Embryonic facial prominence (tissue), 1 donor: ENCODE measurements at regions not wholly inside any gene's neighbourhood (a gene's known extent, or its start where the extent isn't known, plus 50 kb on each side); places are given as distances from the start of the nearest gene placed in this dataset.
"Not testable (repeated sequence)": the region's sequence is repeated elsewhere in the genome, so short reads cannot be mapped to it uniquely, and the experiment has no call there.

Experiments used
- DNase-seq: peaks from one replicate; pipeline ENCODE4 v3.0.0-alpha.2; 2016; ENCODE audit errors: extremely low spot score

DNA sequence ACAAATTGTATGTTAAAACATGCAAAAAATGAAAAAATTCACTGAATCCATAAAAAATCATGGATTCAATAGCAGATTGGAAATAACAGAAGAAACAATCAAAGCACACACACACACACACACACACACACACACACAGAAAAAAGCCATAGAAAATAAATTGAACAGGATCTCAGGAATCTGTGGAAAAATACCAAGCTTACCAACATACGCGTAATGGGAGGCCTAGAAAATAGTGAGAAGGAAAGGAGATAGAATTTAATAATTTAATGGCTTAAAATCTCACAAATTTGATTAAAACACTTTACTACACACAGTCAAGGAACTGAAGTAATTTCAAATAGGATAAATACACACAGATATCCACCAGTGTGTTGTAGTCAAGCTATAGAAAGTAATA is 1671.5 kb upstream of the PIK3C3 start:
- no peak for DNase-seq

DNA sequence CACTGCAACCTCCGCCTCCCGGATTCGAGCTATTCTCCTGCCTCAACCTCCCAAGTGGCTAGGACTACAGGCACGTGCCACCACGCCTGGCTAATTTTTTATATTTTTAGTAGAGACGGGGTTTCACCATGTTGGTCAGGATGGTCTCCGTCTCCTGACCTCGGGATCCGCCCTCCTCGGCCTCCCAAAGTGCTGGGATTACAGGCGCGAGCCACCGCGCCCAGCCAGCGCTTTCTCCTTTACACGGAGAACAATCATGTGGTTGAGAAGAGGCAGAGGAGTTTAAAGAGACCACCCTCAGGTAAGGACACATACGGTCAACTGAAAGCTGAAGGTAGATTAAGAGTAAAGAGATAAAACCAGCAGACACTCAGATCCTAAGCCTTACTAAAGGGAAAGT is 1673.7 kb upstream of the PIK3C3 start:
- DNase-seq, result not testable (repeated sequence)

DNA sequence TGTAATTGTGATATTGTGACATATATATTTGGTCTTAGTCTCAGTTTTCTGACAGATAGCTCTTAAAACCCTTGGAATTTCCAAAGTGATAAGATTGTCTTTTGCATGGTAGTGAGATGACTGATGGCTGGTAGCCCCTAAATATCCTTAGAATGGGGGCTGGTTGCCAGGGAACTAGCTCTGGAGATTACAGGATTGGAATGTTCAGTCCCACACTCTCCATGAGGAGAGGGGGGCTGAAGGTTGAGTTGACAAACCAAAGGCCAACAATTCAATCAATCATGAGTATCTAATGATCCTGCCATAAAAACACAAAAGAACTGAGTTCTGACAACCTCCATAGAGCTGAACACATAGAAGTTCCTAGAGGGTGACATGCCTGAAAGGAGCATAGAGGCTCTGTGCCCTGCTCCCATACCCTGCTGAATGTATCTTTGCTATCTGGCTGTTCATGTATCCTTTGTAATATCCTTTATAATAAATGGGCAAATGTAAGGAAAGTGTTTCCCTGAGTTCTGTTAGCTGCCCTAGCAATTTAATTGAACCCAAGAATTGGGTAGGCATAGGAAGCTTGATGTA is 1680.3 kb upstream of the PIK3C3 start:
- no peak for DNase-seq

DNA sequence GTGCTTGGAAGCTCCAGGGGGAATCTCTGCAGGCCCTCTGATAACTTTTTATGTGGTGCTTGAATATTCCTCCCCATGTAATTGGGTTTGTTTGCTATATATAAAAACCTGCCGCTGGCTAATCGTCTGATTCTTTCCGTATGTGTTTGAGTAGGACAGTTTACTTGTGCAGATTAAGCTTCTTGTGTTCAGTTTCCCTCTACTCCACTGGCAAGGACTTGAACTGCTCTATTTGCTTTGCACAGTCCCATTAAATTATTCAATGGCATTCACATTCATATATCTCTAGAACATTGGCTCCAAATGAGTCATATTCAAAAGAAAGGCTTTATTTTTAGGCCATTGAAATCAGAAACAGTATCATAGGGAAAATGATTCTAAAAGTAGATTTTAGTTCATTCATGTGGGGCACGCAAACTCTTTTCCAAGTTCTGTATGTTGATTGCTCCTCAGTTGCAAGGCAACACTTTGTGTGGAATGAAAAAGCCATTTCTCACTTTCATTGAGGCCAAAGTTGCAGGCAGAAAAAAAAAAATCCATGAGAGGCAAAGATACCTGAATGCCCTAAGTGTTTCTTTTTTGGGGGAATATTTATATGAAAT is 1682.3 kb upstream of the PIK3C3 start:
- no peak for DNase-seq

DNA sequence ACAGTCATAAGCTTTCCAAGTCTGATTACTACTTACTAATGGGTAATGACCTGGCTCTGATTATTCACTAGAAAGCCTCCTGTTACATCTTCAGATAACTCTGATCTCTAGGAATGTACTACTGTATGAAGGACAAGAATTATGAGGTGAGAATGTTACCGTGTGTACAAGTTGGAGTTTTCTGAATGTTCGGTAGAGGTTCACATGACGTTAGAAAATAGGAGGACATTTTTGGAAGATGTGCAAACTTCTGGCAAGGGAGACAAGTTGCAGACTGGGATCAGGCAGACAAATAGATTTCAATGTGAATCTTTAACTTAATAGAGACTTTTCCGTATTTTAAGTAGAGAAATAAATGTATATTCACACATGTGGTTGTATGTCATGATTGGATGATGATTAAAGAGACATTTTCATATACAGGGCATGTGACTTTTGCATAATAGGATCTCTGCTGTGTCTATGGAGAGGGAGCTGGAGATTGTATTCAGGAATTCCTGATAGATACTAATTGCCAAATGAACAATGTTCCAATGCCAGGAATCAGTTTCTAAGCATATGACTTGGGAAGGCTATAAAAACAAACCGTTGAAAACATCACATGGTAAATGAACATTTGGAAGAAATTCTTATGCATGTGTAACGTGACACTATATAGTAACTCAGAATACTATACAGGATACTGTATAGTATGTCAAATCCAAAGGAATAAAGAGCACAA is 1695.8 kb upstream of the PIK3C3 start:
- no peak for DNase-seq

DNA sequence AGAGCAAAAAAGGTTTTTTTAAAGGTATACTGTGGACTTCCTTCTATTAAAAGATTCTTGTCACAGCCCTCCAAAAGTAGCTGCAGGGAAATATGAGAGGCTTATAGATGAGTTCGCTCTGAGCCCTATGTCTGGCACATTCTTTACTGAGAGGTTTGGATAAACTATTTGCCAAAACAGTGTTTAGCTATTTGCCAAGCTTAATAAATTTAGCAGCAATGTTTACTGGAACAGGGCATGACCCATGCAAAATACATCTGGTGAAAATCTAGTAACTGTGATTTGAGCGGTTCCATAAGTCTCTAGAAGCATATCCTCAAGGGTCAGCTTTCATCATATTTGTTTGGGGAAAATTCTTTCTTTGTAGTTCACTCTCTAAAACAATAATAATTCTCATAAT is 1696.7 kb upstream of the PIK3C3 start:
- DNase-seq, result no peak

DNA sequence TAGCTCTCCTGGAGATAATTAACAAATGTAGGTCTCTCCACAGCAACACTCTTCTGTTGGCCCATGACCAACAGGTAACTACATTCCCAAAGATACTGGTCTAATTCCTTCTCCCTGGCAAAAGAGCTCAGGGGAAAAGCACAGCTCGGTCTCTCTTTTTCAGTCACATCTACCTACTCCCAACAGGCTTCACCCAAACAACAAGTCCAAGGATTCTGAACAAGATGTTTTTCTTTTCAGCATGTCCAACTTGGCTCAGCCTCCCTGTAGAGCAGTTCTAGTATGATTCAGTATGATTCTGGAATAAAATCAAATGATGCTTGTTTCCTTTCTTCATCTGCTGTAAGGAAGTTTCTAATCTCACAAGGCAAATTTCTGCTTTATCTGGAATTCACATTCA is 1704.8 kb upstream of the PIK3C3 start:
- no peak for DNase-seq

DNA sequence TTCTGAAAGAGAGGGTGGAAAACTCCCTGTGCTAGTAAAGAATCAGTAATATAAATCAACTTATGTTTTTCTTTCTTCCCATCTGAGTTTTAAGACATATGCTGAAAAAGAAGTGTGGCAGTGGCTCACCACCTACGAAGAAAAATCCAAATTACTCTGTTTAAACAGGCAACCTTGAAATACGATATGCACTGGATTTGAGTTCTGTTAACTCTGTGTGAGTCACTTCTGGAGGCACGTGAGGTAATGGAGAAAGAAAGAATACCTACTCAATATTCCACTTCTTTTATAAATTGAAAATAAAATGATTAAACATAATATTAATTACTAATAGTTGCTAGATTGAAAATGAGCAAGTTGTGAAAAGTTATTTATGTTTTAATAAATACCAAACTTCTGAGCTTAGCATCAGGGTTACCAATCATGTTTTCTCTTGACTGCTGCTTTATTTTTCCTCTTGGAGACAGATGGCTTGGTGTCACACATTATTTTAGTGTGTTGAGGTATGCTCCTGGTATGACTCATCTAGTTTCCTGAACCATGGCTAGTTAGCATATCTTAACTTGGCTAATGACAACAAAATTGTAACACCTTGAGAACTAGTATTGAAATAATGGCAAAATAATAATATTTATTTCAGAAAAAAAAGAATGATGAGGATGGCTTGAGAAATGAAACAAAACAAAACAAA is 1705.5 kb upstream of the PIK3C3 start:
- no peak for DNase-seq

DNA sequence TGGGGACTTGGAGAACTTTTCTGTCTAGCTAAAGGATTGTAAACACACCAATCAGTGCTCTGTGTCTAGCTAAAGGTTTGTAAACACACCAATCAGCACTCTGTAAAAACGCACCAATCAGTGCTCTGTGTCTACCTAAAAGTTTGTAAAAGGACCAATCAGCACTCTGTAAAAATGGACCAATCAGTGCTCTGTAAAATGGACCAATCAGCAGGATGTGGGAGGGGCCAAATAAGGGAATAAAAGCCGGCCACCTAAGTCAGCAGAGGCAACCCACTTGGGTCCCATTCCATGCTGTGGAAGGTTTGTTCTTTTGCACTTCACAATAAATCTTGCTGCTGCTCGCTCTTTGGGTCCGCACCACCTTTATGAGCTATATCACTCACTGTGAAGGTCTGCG is 1709.4 kb upstream of the PIK3C3 start:
- not testable (repeated sequence) for DNase-seq

DNA sequence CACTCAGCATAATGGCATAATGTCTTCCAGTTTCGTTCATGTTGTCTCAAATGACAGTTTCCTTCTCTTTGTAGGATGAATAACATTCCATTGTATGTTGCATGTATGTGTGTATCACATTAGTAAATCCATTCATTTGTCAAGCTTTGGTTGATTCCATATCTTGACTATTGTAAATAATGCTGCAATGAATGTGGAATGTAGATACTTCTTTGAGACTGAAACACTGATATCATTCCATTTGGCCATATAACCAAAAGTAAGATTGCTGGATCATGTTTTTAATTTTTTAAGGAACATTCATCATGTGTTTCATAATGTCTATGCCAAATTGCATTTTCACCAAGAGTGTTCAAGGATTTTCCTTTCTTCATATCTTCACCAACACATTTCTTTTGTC is 1711.4 kb upstream of the PIK3C3 start:
- DNase-seq, result no peak

DNA sequence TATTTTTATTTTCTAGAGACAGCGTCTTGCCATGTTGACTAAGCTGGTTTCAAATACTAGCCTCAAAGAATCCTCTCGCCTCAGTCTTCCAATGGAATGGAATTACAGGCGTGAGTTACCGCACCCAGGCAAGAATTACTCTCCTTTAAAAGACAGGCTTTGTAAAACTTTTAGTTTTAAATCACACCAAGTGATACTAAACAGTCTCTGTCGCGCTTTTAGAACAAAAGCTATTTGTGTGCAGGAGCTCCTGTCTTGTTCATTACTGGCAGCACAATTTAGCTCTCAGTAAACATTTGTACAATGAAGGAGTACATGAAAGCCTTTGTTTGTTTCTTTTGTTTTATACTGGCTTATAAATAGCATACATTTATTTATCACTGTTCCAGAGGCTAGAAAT is 1719.2 kb upstream of the PIK3C3 start:
- DNase-seq, result no peak

DNA sequence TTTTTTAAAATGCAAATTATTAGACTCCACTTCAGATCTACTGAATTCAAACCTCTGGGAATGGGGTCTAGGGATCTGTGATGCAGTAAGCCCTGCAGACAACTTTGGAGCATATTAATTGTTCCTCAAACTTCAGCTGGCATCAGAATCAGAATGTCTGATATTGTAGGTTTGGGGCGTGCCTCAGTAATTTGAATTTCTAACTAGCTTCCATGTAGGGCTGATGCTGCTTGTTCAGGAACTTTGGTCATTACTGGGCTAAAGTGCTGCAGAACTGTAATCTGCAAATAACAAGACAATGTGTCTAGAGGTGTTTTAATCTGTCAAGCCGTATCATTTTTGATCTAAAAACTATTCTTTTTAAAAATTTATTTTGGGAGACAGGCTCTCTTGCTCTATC is 1719.7 kb upstream of the PIK3C3 start:
- DNase-seq, result no peak

DNA sequence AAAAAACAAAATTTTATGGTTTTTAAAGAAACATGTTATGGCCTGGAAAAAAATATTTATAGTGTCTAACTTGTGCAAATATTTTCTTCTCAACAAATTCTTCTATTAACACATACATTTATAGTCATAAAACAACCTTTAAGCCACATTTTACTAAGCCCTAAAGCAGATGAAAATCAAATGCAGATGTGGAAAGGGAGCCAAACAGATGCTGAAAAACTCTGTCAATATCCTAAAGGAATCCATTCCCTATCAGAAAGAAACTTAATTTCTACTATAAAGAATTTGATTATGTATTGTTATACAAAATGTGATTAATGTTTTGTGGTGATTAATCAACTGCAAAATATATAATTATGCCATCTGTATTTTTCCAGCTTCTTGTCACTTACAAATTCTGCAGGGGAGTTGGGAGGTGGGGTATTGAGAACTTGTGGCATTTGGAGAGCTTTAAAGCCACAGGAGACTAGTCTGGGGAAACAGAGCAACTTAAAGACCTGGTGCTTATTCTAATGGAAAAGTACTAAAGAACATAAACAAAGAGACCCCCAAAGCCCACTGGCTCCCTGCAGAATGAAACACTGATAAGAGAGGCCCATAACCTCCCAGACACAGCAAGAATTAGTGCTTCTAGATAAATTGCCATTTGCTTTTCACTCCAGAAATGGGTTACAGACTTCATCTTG is 1721.0 kb upstream of the PIK3C3 start:
- DNase-seq, result peak; percentile 25

DNA sequence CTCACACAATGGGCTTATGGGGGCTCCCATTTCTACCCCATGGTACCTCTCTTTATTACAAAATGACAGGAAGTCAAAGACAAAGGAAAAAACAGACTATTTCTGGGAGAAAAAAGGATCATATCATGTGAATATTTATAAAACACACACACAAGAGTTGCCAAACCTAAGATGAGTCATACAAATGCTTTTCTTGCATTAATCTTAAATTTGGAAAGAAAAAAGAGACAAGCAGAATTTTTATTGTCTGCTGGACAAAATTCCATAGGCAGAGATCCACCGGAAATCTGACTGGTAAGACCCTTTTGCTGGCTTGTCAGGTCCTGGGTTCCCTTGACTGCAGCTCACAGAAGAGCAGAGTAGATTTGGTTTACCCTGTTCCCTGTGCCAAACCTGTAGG is 1732.3 kb upstream of the PIK3C3 start:
- DNase-seq, result no peak

DNA sequence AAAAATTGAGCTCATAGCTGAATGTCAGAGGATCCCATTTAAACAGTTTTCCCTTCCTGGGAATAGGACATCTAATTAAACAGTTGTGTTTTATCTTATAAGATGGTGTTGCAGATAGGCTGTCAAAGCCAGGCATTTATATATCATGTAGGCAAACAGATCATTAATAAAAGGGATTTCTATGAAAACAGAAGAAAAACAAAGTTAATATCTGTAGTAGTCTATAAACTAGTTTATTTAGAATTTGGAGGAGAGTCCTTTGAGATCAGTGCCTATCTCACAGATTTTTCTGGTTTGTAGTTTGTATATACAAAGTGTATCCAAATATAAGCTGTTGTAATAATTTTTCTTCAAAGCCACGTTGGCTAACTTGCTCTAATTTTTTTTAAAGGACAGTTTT is 1738.2 kb upstream of the PIK3C3 start:
- no peak for DNase-seq

DNA sequence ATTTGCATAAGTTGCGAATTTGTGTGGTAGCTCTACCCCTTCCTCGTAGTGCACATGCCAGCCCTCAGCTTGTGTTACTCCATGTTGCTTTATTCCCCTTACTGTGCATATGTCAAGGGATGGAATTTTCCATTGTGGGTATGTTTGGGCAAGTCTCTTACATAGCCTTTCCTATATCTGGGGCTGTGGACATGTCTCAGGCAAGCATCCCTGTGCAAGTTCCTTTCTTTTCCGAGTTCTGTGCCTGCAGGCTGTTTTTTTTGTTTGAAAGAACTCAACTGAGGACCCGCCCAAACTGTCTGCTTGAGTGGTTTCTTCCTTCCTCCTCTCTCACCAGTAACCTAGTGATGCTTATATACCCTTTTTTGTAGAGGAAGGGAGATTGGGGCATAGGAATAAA is 1739.1 kb upstream of the PIK3C3 start:
- DNase-seq, result no peak

DNA sequence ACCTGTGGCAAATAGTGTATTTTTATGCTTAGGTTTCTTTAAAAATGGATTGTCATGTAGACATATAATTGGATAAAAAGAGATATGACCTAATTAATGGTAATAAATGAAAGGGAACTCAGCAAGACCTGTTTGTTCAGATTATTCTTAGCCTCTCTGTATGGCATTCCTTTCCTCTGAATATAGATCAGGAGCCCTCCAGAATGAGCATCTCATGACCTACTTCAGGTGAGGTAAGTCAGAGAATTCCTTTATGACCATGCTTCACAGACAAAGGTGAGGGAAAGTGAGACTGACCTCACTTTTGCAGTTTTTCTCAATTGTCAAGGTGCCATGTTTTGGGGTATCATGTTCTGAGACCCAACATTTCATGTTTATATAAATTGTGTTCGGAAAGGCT is 1744.3 kb upstream of the PIK3C3 start:
- no peak for DNase-seq

DNA sequence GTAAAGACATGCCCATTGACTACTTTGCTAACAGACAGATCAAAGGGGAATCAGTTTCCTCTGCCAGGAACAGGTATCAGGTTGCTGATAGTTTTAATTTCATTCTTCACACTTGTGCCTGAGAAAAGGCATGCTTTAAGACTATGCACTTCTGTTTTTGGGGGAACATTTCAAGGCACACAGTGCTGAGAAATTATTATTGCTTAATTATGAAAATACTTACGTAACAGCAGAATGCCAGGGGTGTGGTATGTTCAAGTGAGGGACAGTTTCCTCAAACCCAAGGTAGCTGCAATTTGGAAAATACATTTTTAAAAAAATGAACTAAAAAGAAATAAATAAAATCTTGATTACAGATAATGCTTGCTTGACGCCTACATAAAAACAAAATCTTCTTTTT is 1746.1 kb upstream of the PIK3C3 start:
- DNase-seq, result no peak

DNA sequence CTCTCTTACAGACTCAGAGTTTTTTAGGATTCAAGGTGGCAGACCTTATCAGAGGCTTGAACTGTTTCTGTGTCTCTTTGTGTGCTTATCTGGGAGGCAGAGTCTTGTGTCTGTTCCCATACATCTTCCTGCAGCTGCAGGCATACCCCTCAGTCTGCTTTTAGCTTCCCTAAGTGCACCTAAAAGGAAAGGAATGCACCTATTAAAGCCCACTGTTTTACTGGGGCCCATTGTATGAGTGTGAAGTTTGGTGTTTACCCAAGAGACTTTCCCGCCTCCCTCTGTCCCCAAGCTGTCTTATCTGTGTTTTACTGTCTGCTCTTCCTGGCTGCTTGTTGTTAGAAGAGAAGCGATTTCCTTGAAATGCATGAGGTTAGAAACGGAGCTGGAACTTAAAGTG is 1757.3 kb upstream of the PIK3C3 start:
- no peak for DNase-seq

DNA sequence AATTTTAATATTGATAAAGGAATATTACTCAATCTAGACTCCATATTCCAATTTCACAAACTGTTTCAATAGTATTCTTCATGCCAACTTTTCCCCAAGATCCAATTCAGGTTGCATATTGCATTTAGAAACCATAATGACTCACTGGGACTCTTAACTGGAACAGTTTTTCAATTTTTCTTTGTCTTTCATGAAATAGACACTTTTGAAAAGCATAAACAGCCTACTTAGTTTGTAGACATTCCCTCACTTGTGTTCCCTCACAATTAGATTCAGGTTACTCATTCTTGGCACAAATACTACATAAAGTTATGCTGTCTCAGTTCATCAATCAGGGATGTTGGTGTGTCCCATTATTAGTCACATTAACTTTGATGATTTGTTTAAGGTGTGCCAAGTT is 1768.4 kb upstream of the PIK3C3 start:
- DNase-seq, result no peak

DNA sequence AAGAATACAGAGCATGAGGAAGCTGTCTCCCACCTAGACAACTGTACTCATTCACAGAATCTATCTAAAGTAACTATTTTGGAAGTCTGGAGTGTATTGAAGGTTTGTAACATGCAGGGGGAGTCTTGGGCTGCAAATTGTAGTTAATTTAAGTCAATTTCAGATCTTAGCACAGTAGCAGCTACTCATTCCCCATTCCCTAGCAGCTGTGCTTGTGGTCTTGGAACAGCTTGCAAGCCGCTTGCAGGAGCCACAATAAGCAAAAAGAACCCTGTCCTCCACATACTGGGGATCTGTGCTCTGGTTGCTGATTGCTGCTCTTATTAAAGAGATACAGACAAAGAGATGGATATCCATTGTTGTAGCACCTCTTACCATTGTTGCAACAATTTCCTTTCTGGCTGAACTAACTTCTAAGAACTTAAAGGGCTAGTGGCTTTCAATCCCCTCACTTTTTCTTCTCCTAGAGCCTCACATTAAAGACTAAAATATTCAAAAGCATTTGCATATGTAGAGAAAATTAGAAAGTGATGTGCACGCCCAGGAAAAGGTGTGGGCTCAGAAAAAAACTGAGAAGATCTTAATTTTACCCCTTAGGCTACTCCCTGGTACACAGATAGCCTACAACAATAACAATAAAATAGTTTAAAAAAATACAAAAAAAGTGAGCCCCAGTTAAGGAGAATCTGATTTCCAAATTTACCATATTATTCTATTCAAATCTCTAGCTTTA is 1775.1 kb upstream of the PIK3C3 start:
- DNase-seq, result no peak

DNA sequence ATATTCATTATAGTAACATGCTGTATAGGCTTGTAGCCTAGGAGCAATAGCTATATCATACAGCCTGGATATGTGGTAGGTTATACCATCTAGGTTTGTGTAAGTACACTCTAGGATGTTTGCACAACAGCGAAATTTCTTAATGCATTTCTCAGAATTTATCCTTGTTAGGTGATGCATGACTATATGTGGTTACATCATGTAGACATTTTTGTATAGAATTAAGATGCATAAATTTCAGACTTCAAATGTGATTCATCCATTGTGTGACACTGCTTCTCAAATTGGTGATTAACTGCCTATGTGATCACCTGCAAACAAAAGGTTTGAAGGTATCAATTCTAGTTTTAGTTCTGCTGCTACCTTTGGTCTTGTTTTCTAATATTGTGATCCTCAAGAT is 1787.0 kb upstream of the PIK3C3 start:
- no peak for DNase-seq
